Pancreas (tissue), 10 donors: ENCODE measurements at regions not wholly inside any gene's neighbourhood (a gene's known extent, or its start where the extent isn't known, plus 50 kb on each side); places are given as distances from the start of the nearest gene placed in this dataset.
"Not testable (repeated sequence)": the region's sequence is repeated elsewhere in the genome, so short reads cannot be mapped to it uniquely, and the experiment has no call there.

Source experiments
- ATAC-seq, 4 donors: fragments of 200-7000 bp; cut with Tn5 transposase; one replicate each; pipeline versions ENCODE4 v1.8.0 to v1.9.1; 2020; ENCODE audit warnings: mild to moderate bottlenecking in 4 of 4, moderate library complexity in 4 of 4
- DNase-seq, 6 donors: peaks; one replicate each; pipeline ENCODE4 v3.0.0-alpha.2; 2020
- FAIRE-seq: peaks from 2 replicates; lab custom pipeline; 2012; peaks lifted over from hg19 to GRCh38; lab: Jason Lieb, UNC
- H3K27ac ChIP-seq, 4 donors: fragments of 200-600 bp; sonication (generic); 1 replicate in 3 of 4; 2 replicates in 1 of 4; pipeline versions ENCODE4 v1.5.0 to v1.8.0; 2020
- H3K27me3 ChIP-seq, 4 donors: fragments of 200-600 bp; one replicate each; pipeline ENCODE4 v1.8.0; 2021
- H3K36me3 ChIP-seq, 3 donors: fragments of 200-600 bp; sonication (generic) in 1 of 3; one replicate each; pipeline versions ENCODE4 v1.5.0 to v1.8.0; 2020 to 2021
- H3K4me1 ChIP-seq, 3 donors: fragments of 200-600 bp; one replicate each; pipeline ENCODE4 v1.8.0; 2021
- H3K4me3 ChIP-seq, 4 donors: fragments of 200-600 bp; sonication (generic) in 2 of 4; one replicate each; pipeline versions ENCODE4 v1.5.0 to v1.8.0; 2020 to 2021
- H3K9me3 ChIP-seq, 4 donors: fragments of 200-600 bp; one replicate each; pipeline ENCODE4 v1.8.0; 2021
- WGBS, 2 donors: extraction: QIAGEN DNeasy Blood & Tissue Kit; methylation state at CpG; one replicate each; pipeline ENCODE4 v1.1.7; 2013; 5-methylcytosine and 5-hydroxymethylcytosine counted together
- intact Hi-C, 3 donors: fragments of 100-400 bp; cut with DNase I; formaldehyde crosslinking; loops; one replicate each; pipeline versions ENCODE4 v1.11.1 to v1.14.2; 2022
- TF ChIP-seq, protein P1 (sequence below), 4 donors: fragments of 200-600 bp; sonication (generic) in 3 of 4; IDR thresholded peaks; one replicate each; pipeline versions ENCODE4 v1.5.0 to v1.8.0; 2021; ENCODE audit warnings: antibody characterized with exemption in 4 of 4
- donor health status: healthy with polysubstance abuse.
- donor health status: DM: no; HTN: no; CAD: no; lungs with moderate emphysema.
- donor health status: DM: no; HTN: no; CAD: no.
- donor health status: control.
- donor health status: control.
- donor health status: Bipolar disorder and iron deficiency.
- donor health status: DM: yes; HTN: yes; CAD: no.
- donor health status: DM: no; HTN: no; CAD: no.
- donor health status: DM: no; HTN: no; CAD: no.
- donor health status: DM: yes; HTN: yes; CAD: no.

DNA sequence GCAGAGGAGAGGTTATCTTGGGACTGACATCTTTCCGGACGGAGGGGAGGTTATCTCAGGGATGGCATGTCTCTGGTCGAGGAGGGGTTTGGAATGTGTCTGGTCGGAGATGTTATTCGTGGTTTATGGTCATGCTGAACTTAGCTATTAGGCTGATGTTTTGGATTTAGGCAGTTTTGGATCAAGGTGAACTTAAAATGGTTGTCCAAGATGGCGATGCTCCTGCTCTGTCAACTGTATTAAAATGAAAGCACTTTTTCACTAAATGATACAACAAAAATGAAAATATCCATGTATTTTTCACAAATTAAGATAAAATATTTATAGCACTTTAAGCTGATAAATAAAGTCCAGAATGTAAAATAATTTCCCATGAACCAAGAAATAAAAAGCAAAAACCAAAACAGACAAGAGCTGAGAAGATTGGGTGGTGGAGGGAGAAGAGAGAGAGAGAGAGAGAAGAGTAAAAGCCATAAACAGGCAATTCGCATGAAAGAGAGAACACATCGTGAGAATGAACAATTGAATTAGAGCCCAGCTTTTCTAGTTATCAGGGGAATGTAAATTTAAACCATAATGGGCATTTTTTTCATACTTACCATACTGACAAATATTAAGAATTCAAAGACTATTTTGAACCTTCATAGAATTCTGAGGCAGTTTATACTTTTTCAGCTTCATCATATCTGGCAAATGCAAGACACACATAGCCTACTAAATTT lies 2236.0 kb upstream of the AGA start:
- TF ChIP-seq, protein P1, sequence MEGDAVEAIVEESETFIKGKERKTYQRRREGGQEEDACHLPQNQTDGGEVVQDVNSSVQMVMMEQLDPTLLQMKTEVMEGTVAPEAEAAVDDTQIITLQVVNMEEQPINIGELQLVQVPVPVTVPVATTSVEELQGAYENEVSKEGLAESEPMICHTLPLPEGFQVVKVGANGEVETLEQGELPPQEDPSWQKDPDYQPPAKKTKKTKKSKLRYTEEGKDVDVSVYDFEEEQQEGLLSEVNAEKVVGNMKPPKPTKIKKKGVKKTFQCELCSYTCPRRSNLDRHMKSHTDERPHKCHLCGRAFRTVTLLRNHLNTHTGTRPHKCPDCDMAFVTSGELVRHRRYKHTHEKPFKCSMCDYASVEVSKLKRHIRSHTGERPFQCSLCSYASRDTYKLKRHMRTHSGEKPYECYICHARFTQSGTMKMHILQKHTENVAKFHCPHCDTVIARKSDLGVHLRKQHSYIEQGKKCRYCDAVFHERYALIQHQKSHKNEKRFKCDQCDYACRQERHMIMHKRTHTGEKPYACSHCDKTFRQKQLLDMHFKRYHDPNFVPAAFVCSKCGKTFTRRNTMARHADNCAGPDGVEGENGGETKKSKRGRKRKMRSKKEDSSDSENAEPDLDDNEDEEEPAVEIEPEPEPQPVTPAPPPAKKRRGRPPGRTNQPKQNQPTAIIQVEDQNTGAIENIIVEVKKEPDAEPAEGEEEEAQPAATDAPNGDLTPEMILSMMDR (IDR thresholded peaks at IDR 0.05), result no peak

DNA sequence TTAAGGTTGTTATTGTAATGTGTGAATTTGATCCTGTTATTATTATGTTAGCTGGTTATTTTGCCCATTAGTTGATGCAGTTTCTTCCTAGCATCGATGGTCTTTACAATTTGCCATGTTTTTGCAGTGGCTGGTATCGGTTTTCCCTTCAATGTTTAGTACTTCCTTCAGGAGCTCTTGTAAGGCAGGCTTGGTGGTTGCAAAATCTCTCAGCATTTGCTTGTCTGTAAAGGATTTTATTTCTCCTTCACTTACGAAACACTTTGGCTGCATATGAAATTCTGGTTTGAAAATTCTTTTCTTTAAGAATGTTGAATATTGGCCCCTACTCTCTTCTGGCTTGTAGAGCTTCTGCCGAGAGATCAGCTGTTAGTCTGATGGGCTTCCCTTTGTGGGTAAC lies 2241.4 kb upstream of the AGA start:
- DNase-seq, H3K36me3 ChIP-seq, H3K4me3 ChIP-seq, H3K27ac ChIP-seq, FAIRE-seq, H3K4me1 ChIP-seq, H3K9me3 ChIP-seq, ATAC-seq, intact Hi-C loops, H3K27me3 ChIP-seq: not testable (repeated sequence)
- WGBS, 2 donors, result 57 to 62% methylated on average over 4 of the region's 4 CpGs

More for the DNA sequence above, 2236.0 kb upstream of the AGA start:
- no peaks in the 10 kb centered on the region for H3K27me3 ChIP-seq
- no peaks in the 10 kb centered on the region for H3K9me3 ChIP-seq
- H3K27ac ChIP-seq, result no peak overlapping the region
- WGBS, 2 donors, result 58 to 71% methylated on average over 8 of the region's 8 CpGs
- no peaks in the 10 kb centered on the region for H3K4me1 ChIP-seq
- DNase-seq, result no peak
- ATAC-seq, result no peak
- H3K36me3 ChIP-seq, result no peaks in the 10 kb centered on the region
- H3K4me3 ChIP-seq, result no peak overlapping the region
- no peak for FAIRE-seq
- intact Hi-C loops, result no loop called here

DNA sequence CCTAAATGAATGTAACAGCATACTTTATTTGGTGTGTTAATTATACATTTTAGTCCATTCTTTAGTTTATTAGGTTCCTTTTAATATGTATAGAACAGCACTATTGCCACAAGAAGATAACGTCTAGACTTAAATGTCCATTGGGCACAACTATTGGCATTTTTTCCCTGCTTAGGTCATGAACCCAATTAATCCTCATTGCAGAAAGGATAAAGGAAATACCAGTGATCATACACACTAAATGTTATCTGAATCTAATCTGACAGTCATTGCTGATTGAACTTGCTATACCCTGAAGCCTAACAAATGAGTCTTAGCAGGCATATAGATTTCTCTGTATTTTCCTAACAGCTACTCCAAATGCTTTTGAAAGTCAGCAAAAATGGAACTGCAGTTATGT lies 2250.0 kb upstream of the AGA start:
- Histone ChIP-seq H3K4me3 (no peak overlapping the region), H3K27me3 (no peaks in the 10 kb centered on the region), H3K4me1 (no peaks in the 10 kb centered on the region), H3K27ac (no peak overlapping the region), H3K9me3 (no peaks in the 10 kb centered on the region), H3K36me3 (no peaks in the 10 kb centered on the region)
- 8 to 16% methylated on average over 1 of the region's 1 CpG for WGBS, 2 donors
- no peak for DNase-seq
- TF ChIP-seq, protein P1 (IDR thresholded peaks at IDR 0.05), result no peak
- intact Hi-C loops, result no loop called here
- FAIRE-seq, result no peak
- ATAC-seq, result no peak

DNA sequence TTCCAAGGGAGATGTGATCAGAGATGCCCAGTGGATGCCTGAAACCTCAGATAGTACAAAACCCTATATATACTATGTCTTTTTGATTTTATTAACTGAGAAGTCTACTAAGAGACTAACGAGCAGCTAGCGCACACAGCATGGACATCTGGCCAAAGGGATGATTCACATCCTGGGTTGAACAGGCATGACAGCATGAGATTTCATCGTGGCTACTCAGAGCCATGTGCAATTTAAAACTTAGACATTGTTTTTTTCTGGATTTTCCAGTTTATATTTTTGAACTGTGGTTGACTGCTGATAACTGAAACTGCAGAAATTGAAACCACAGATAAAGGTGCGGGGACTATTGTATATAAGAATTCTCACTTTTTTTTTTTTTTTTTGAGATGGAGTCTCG lies 2252.9 kb upstream of the AGA start:
- no peaks in the 10 kb centered on the region for H3K9me3 ChIP-seq
- H3K27me3 ChIP-seq, result no peaks in the 10 kb centered on the region
- 68 to 77% methylated on average over 5 of the region's 5 CpGs for WGBS, 2 donors
- TF ChIP-seq, protein P1 (IDR thresholded peaks at IDR 0.05), result no peak
- H3K27ac ChIP-seq, result no peak overlapping the region
- FAIRE-seq (no peak), ATAC-seq (no peak), DNase-seq (no peak)
- H3K4me3 ChIP-seq, result no peak overlapping the region
- intact Hi-C loops, result no loop called here
- no peaks in the 10 kb centered on the region for H3K4me1 ChIP-seq
- H3K36me3 ChIP-seq, result no peaks in the 10 kb centered on the region

- Histone ChIP-seq H3K27me3 (no peaks in the 10 kb centered on the region), H3K4me1 (no peaks in the 10 kb centered on the region), H3K36me3 (no peaks in the 10 kb centered on the region), H3K27ac (no peak overlapping the region), H3K4me3 (no peak overlapping the region), H3K9me3 (no peaks in the 10 kb centered on the region)
- ATAC-seq (no peak), DNase-seq (no peak), FAIRE-seq (no peak)
- 21 to 37% methylated on average over 5 of the region's 5 CpGs for WGBS, 2 donors
- intact Hi-C loops, result no loop called here
- TF ChIP-seq, protein P1 (IDR thresholded peaks at IDR 0.05), result no peak
Observed at GRCh38 chr4:179698321-179698720, 2256.1 kb upstream of the AGA start.
